Central memory CD8-positive, alpha-beta T cell (primary cell): ENCODE measurements at regions not wholly inside any gene's neighbourhood (a gene's known extent, or its start where the extent isn't known, plus 50 kb on each side); places are given as distances from the start of the nearest gene placed in this dataset.

Source experiments
- ATAC-seq: fragments of 150-1000 bp; cut with Tn5 transposase; replicated peaks from 2 replicates; pipeline ENCODE4 v1.10.0; 2022; ENCODE audit warnings: mild to moderate bottlenecking, moderate FRiP score, moderate number of reproducible peaks; ENCODE audit not compliant: poor library complexity, severe bottlenecking; ENCODE audit errors: extremely low read depth
- DNase-seq, 2 donors: peaks; one replicate each; pipeline ENCODE4 v3.0.0; 2021; ENCODE audit warnings: low spot score in 2 of 2
- H3K27ac Mint-ChIP-seq: one replicate; pipeline ENCODE4 v1.8.0; 2022; ENCODE audit warnings: low read depth, mild to moderate bottlenecking, moderate library complexity, mixed read lengths
- H3K27me3 Mint-ChIP-seq: one replicate; pipeline ENCODE4 v1.8.0; 2022; ENCODE audit warnings: mixed read lengths
- H3K36me3 Mint-ChIP-seq: one replicate; pipeline ENCODE4 v1.8.0; 2022; ENCODE audit warnings: mild to moderate bottlenecking, moderate library complexity, mixed read lengths; ENCODE audit not compliant: insufficient read depth
- H3K4me1 Mint-ChIP-seq: one replicate; pipeline ENCODE4 v1.8.0; 2022; ENCODE audit warnings: mixed read lengths
- H3K4me3 Mint-ChIP-seq: one replicate; pipeline ENCODE4 v1.8.0; 2022; ENCODE audit warnings: mild to moderate bottlenecking, moderate library complexity, mixed read lengths
- H3K9me3 Mint-ChIP-seq: one replicate; pipeline ENCODE4 v1.8.0; 2022; ENCODE audit warnings: mixed read lengths

DNA sequence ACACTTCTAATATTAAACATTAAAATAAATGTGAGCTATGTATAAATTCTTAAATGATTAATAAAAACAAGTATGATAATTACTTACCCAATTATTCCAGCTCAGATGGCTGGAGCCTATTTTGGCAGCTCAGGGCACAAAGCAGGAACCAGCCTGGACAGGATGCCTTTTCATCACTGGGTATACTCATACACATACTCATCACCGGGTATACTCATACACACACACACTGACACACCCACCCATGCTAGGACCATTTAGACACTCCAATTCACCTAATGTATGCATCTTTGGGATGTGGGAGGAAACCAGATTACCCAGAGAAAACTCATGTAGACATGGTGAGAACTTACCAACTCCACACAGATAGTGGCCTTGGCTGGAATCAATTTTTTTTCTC lies 57.9 kb upstream of the CNOT2 start:
- H3K9me3 Mint-ChIP-seq, result no peaks in the 10 kb centered on the region
- H3K27me3 Mint-ChIP-seq, result peaks cover 24% of the 10 kb centered on the region
- H3K27ac Mint-ChIP-seq, result no peak overlapping the region
- no peaks in the 10 kb centered on the region for H3K4me1 Mint-ChIP-seq
- H3K4me3 Mint-ChIP-seq, result no peak overlapping the region
- ATAC-seq (no peak), DNase-seq (no peak)
- no peaks in the 10 kb centered on the region for H3K36me3 Mint-ChIP-seq

DNA sequence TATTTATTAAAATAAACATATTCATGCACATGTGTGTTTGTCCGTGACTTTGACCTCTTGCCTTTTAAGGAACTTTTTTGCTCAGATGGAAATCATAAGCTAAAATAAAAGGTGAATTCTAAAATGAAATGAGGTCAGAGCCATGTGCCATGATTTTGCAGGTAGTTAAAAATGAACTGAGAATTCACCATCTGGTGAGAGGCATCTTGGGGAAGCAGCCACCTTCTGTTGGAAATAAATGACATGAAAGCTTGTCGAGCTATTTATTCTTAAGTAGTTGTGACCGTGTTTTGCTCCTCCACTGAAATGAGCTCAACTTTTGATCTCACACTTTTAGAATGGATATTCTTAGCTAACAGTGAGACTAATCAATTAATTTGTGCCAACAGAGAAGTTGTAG lies 56.8 kb upstream of the CNOT2 start:
- Mint-ChIP-seq H3K36me3 (no peaks in the 10 kb centered on the region), H3K4me3 (no peak overlapping the region), H3K9me3 (no peaks in the 10 kb centered on the region), H3K27me3 (peaks cover 13% of the 10 kb centered on the region), H3K27ac (no peak overlapping the region), H3K4me1 (no peaks in the 10 kb centered on the region)
- no peak for DNase-seq
- no peak for ATAC-seq

DNA sequence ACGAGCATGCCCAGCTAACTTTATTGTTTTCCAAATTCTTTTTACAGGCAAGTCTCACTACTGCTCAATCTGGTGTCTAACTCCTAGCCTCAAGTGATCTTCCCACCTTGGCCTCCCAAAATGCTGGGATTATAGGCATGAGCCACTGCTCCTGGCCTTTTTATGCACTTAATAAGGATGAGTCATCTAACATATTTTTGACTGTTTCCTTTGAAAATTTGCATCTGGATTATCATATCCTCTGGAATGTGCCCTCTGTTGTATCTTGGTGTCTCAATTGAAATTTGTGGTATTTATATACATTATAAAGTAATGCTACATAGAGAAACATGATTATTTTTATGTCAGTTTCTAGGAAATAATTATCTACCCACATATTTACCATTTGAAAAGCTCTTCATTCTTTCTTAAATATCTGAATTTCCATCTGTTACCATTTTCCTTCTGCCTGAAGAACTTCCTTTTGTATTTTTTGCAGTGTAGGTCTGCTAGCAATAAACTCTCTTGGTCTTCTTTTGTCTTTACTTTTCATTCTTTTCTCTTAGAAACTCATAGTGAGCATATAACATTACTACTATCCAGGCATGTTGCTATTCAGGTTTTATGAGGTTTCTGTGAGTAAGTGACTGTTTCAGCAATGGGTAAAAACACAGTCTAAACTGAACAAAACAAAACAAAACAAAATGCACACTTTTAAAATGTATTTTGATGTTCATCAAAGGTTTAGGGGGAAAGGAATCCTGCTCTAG lies 52.8 kb upstream of the CNOT2 start:
- Mint-ChIP-seq H3K9me3 (no peaks in the 10 kb centered on the region), H3K36me3 (no peaks in the 10 kb centered on the region)

More for the DNA sequence above, 52.8 kb upstream of the CNOT2 start:
- ATAC-seq (no peak), DNase-seq (no peak)
- Mint-ChIP-seq H3K27ac (no peak overlapping the region), H3K4me3 (no peak overlapping the region), H3K4me1 (no peaks in the 10 kb centered on the region), H3K27me3 (peaks cover 11% of the 10 kb centered on the region)
